ENCODE measurements at regions not wholly inside any gene's neighbourhood (a gene's known extent, or its start where the extent isn't known, plus 50 kb on each side); places are given as distances from the start of the nearest gene placed in this dataset.

DNA sequence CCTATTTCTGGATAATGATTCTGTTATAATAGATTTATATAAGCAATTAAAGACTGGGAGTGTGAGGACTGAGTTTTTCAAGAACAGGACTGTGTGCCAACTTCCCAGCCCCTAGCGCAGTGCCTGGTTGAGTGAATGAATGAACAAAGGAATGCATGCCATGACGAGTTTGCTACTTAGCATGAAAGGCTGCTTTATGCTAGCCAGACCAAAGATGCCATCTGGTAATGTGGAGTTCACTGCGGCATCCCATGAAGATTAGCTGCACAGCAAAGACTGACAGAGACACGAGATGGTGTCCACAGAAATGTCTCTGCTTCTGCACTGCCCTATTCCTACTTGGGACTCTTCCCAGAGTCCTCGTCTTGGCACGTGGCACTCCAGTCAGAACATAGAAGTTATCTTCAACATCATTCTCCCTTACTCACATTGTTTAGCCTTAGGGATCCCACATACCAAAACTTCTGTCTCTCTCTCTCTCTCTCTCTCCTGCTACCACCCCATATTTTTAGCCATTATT is 283.9 kb upstream of the CTNNB1 start (continued):
- TF ChIP-seq CHD7 (IDR thresholded peaks at IDR 0.05; ENCODE audit: insufficient replicate concordance, low read length), result no peak
- TF ChIP-seq SIX5 (IDR thresholded peaks at IDR 0.05; ENCODE audit: low read depth, low read length), result no peak
- no peak for TF ChIP-seq EGR1 (IDR thresholded peaks at IDR 0.05; ENCODE audit: borderline replicate concordance, low read depth, low read length)
- no peak for TF ChIP-seq SIRT6 (IDR thresholded peaks at IDR 0.05; ENCODE audit: low read length)
- TF ChIP-seq USF2 (IDR thresholded peaks at IDR 0.05; ENCODE audit: low read length), result no peak
- TF ChIP-seq YY1 (IDR thresholded peaks at IDR 0.05; ENCODE audit: low read depth, low read length), result no peak
- no peak for TF ChIP-seq HDAC2 (IDR thresholded peaks at IDR 0.05; ENCODE audit: borderline replicate concordance in 1 of 2, low read depth in 2 of 2, low read length in 2 of 2)
